ENCODE measurements at regions not wholly inside any gene's neighbourhood (a gene's known extent, or its start where the extent isn't known, plus 50 kb on each side); places are given as distances from the start of the nearest gene placed in this dataset.

- Histone ChIP-seq H3K36me3 (no peaks in the 10 kb centered on the region), H3K4me1 (peaks cover 0 to 8% of the 10 kb centered on the region in 2 donors), H3K27me3 (no peaks in the 10 kb centered on the region), H3K4me3 (no peak overlapping the region), H3K9me3 (no peaks in the 10 kb centered on the region), H3K27ac (no peak overlapping the region)
- ATAC-seq (no peak), DNase-seq (no peak)
- intact Hi-C loops (cut with DNase I): no loop called here
- no peak for TF ChIP-seq CTCF (IDR thresholded peaks at IDR 0.05)
Observed at GRCh38 chrX:131826572-131826971, 196.5 kb upstream of the STK26 start.

- no peaks in the 10 kb centered on the region for H3K27me3 ChIP-seq
- no peaks in the 10 kb centered on the region for H3K36me3 ChIP-seq
- DNase-seq (no peak), ATAC-seq (peak; percentile 16)
- H3K27ac ChIP-seq: no peak overlapping the region
- H3K9me3 ChIP-seq: no peaks in the 10 kb centered on the region
- intact Hi-C loops (cut with DNase I): no loop called here
- TF ChIP-seq CTCF (IDR thresholded peaks at IDR 0.05): no peak
- no peak overlapping the region for H3K4me3 ChIP-seq
- peaks cover 0 to 4% of the 10 kb centered on the region in 2 donors for H3K4me1 ChIP-seq
Observed at GRCh38 chrX:131827935-131828334, 195.2 kb upstream of the STK26 start.

- DNase-seq: no peak
- intact Hi-C loops (cut with DNase I): no loop called here
- H3K36me3 ChIP-seq: no peaks in the 10 kb centered on the region
- TF ChIP-seq CTCF (IDR thresholded peaks at IDR 0.05): no peak
- no peaks in the 10 kb centered on the region for H3K9me3 ChIP-seq
- peaks cover 0 to 4% of the 10 kb centered on the region in 2 donors for H3K4me1 ChIP-seq
- no peaks in the 10 kb centered on the region for H3K27me3 ChIP-seq
- no peak overlapping the region for H3K4me3 ChIP-seq
- no peak for ATAC-seq
- H3K27ac ChIP-seq: no peak overlapping the region
Observed at GRCh38 chrX:131828482-131828881, 194.6 kb upstream of the STK26 start.

- DNase-seq (peak in 3 of 4 donors; percentile 62 to 83 (median 64)), ATAC-seq (peak; percentile 96)
- intact Hi-C loops (cut with DNase I): no loop called here
- TF ChIP-seq CTCF (IDR thresholded peaks at IDR 0.05): peak; percentile 25 to 38
- Histone ChIP-seq H3K4me3 (peak overlapping the region; percentile 11 to 15), H3K27me3 (peaks cover 0 to 15% of the 10 kb centered on the region in 2 donors), H3K27ac (peak overlapping the region in 1 of 2 donors; percentile 41), H3K36me3 (no peaks in the 10 kb centered on the region), H3K4me1 (peaks cover 0 to 4% of the 10 kb centered on the region in 2 donors), H3K9me3 (no peaks in the 10 kb centered on the region)
Observed at GRCh38 chrX:131830400-131831184, 192.5 kb upstream of the STK26 start.

- H3K4me3 ChIP-seq: no peak overlapping the region
- H3K36me3 ChIP-seq: no peaks in the 10 kb centered on the region
- no peaks in the 10 kb centered on the region for H3K9me3 ChIP-seq
- peak overlapping the region in 1 of 2 donors; percentile 41 for H3K27ac ChIP-seq
- intact Hi-C loops (cut with DNase I): no loop called here
- no peak for TF ChIP-seq CTCF (IDR thresholded peaks at IDR 0.05)
- H3K4me1 ChIP-seq: peaks cover 0 to 4% of the 10 kb centered on the region in 2 donors
- DNase-seq (no peak), ATAC-seq (no peak)
- peaks cover 0 to 15% of the 10 kb centered on the region in 2 donors for H3K27me3 ChIP-seq
Observed at GRCh38 chrX:131831185-131831520, 191.9 kb upstream of the STK26 start.
